HepG2 (cell line): ENCODE measurements at regions not wholly inside any gene's neighbourhood (a gene's known extent, or its start where the extent isn't known, plus 50 kb on each side); places are given as distances from the start of the nearest gene placed in this dataset.

ENCODE experiments used
- ATAC-seq: fragments of 200-7000 bp; cut with Tn5 transposase; 3 replicates; pipeline ENCODE4 v1.9.1; 2020; ENCODE audit warnings: mild to moderate bottlenecking, moderate library complexity
- BruUV-seq: library from RNA; stranded (reverse); fragments of 400-500 nt; replicated peaks from 2 replicates; lab custom pipeline; 2021; lab: Mats Ljungman, UMichigan
- CTCF ChIA-PET: fragments of 300-600 bp; formaldehyde crosslinking; extraction: SDS; loops from one replicate; lab custom pipeline; 2021; ENCODE audit warnings: low total read pairs, inconsistent platforms, low intra/inter-chr PET ratio; lab: Yijun Ruan, JAX
- POLR2A ChIA-PET: fragments of 350-600 bp; sonication (Branson Sonifier 250); formaldehyde crosslinking; loops from one replicate; lab custom pipeline; 2020; ENCODE audit warnings: antibody characterized with exemption, inconsistent platforms; lab: Yijun Ruan, JAX
- DNase-seq: peaks from one replicate; pipeline ENCODE4 v3.0.0-alpha.2; 2015; ENCODE audit warnings: low spot score
- FAIRE-seq: peaks from 3 replicates; lab custom pipeline; 2011; peaks lifted over from hg19 to GRCh38; lab: Jason Lieb, UNC
- H2AFZ ChIP-seq: one replicate; pipeline ENCODE4 v1.6.1; 2011; ENCODE audit warnings: low read length, inconsistent platforms
- H3K27ac ChIP-seq: fragments of 300-600 bp; 3 replicates; pipeline ENCODE4 v1.8.0; 2011; ENCODE audit warnings: mixed run types, mild to moderate bottlenecking, mixed read lengths, low read length, inconsistent platforms; ENCODE audit not compliant: insufficient read depth; ENCODE audit errors: extremely low read length
- H3K27me3 ChIP-seq, 2 experiments: fragments of 200-600 bp in 1 of 2; 2 replicates in 1 of 2; 3 replicates in 1 of 2; pipeline versions ENCODE4 v1.6.0 to v1.8.0; 2011; ENCODE audit warnings: low read length in 2 of 2, mild to moderate bottlenecking in 2 of 2, moderate library complexity in 2 of 2, inconsistent platforms in 1 of 2; ENCODE audit not compliant: insufficient read depth in 2 of 2, control insufficient read depth in 1 of 2
- H3K36me3 ChIP-seq, 2 experiments: fragments of 200-600 bp in 1 of 2; replicated peaks in 1 of 2; 2 replicates in 1 of 2; 3 replicates in 1 of 2; pipeline versions ENCODE4 v1.5.1 to v1.8.0; 2011; ENCODE audit warnings: low read length in 2 of 2, inconsistent platforms in 1 of 2; ENCODE audit not compliant: insufficient read depth in 2 of 2, control insufficient read depth in 1 of 2
- H3K4me1 ChIP-seq: 2 replicates; pipeline ENCODE4 v1.5.1; 2012; ENCODE audit warnings: low read length, inconsistent platforms; ENCODE audit not compliant: insufficient read depth
- H3K4me2 ChIP-seq: 2 replicates; pipeline ENCODE4 v1.6.0; 2011; ENCODE audit warnings: low read depth, low read length, inconsistent platforms
- H3K4me3 ChIP-seq, 3 experiments: fragments of 200-600 bp in 1 of 3; sonication (generic), shearing (Covaris generic) in 1 of 3; replicated peaks in 1 of 3; 2 replicates each; pipeline ENCODE4 v1.5.1; 2011 to 2016; ENCODE audit warnings: low read length in 3 of 3, inconsistent platforms in 2 of 3, low read depth in 2 of 3, mild to moderate bottlenecking in 2 of 3, control low read depth in 1 of 3, mixed read lengths in 1 of 3; ENCODE audit not compliant: insufficient read depth in 1 of 3
- H3K79me2 ChIP-seq: one replicate; pipeline ENCODE4 v1.6.1; 2011; ENCODE audit warnings: low read length, inconsistent platforms; ENCODE audit not compliant: insufficient read depth
- H3K9ac ChIP-seq: 2 replicates; pipeline ENCODE4 v1.6.0; 2011; ENCODE audit warnings: mild to moderate bottlenecking, low read depth, low read length, inconsistent platforms; ENCODE audit not compliant: insufficient read depth
- H3K9me3 ChIP-seq: 2 replicates; pipeline ENCODE4 v1.5.1; 2012; ENCODE audit warnings: mild to moderate bottlenecking, low read length
- H4K20me1 ChIP-seq: 2 replicates; pipeline ENCODE4 v1.6.0; 2011; ENCODE audit warnings: inconsistent platforms, mild to moderate bottlenecking, low read length, moderate library complexity; ENCODE audit not compliant: insufficient read depth
- PAWR ChIP-seq: sonication (generic); formaldehyde crosslinking; IDR thresholded peaks from 2 replicates; pipeline ENCODE4 v1.4.0; 2020; ENCODE audit warnings: missing genetic modification reagents, mild to moderate bottlenecking, borderline replicate concordance
- RXRB ChIP-seq: IDR thresholded peaks from 2 replicates; pipeline ENCODE4 v1.6.1; 2016; ENCODE audit warnings: borderline replicate concordance, missing genetic modification reagents, missing compliant biosample characterization
- TRIM24 ChIP-seq: sonication (generic); formaldehyde crosslinking; IDR thresholded peaks from 2 replicates; pipeline ENCODE4 v1.8.0; 2022; ENCODE audit warnings: mild to moderate bottlenecking, missing genetic modification reagents
- ZFP36L1 ChIP-seq: sonication (generic); formaldehyde crosslinking; IDR thresholded peaks from 2 replicates; pipeline ENCODE4 v1.8.0; 2022; ENCODE audit warnings: mild to moderate bottlenecking, missing genetic modification reagents, moderate library complexity
- ZNF205 ChIP-seq: IDR thresholded peaks from 2 replicates; pipeline ENCODE4 v1.6.1; 2018; ENCODE audit warnings: missing biosample characterization, missing genetic modification reagents
- ZNF367 ChIP-seq: sonication (generic); formaldehyde crosslinking; IDR thresholded peaks from 2 replicates; pipeline ENCODE4 v1.4.0; 2020; ENCODE audit warnings: missing genetic modification reagents, borderline replicate concordance
- ZNF557 ChIP-seq: sonication (generic); formaldehyde crosslinking; IDR thresholded peaks from 2 replicates; pipeline ENCODE4 v1.4.0; 2020; ENCODE audit warnings: missing genetic modification reagents
- WGBS: methylation state at CpG from one replicate; pipeline ENCODE4 v1.1.6; 2017; ENCODE audit warnings: low lambda C conversion rate; 5-methylcytosine and 5-hydroxymethylcytosine counted together
- in situ Hi-C: cut with HindIII; loops from 2 replicates; pipeline ENCODE4 v1.10.0; 2017; ENCODE audit warnings: low pct_unique_long_range_greater_than_20kb; ENCODE audit not compliant: extremely low pct_ligation_motif_present
- intact Hi-C: fragments of 100-400 bp; cut with micrococcal nuclease; formaldehyde crosslinking; loops from one replicate; pipeline ENCODE4 v1.10.0; 2022; ENCODE audit not compliant: unreplicated experiment
- TF ChIP-seq, protein P1 (sequence below): fragments of 450-650 bp; IDR thresholded peaks from 2 replicates; pipeline ENCODE4 v1.6.1; 2017
- TF ChIP-seq, protein P2 (sequence below): sonication (generic); formaldehyde crosslinking; IDR thresholded peaks from 2 replicates; pipeline ENCODE4 v1.4.0; 2020; ENCODE audit warnings: mild to moderate bottlenecking, missing genetic modification reagents
- TF ChIP-seq, protein P3 (sequence below): sonication (generic); formaldehyde crosslinking; IDR thresholded peaks from 2 replicates; pipeline ENCODE4 v1.5.1; 2020; ENCODE audit warnings: mild to moderate bottlenecking, missing genetic modification reagents, moderate library complexity
- TF ChIP-seq, protein P4 (sequence below), 2 experiments: sonication (generic) in 1 of 2; formaldehyde crosslinking in 1 of 2; IDR thresholded peaks; 2 replicates each; pipeline versions ENCODE4 v1.5.1 to v1.6.1; 2011 to 2020; ENCODE audit warnings: borderline replicate concordance in 1 of 2, low read depth in 1 of 2, low read length in 1 of 2, mild to moderate bottlenecking in 1 of 2, missing genetic modification reagents in 1 of 2, moderate library complexity in 1 of 2

DNA sequence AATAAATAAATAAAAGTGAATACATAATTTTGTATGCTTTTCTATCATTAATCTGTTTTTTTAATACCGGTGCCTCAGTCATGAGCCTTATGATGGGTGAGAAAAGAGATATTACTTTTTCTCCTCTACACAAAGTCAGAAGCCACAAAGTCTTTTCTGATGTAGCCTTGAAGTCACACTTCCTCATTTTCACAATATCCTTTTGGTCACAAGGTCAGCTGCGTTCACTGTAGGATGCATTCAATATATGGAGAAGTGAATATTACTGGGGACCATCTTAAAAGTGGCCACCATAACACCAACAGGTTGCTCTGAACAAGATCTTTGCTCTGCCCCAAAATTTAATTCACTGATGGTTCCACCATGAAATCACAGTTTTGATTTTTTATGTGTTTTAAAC, 83.3 kb upstream of the TNR start:
- no peaks in the 10 kb centered on the region for H3K27me3 ChIP-seq
- FAIRE-seq (no peak), ATAC-seq (no peak), DNase-seq (no peak)
- no peaks in the 10 kb centered on the region for H3K36me3 ChIP-seq
- TF ChIP-seq, protein P1, sequence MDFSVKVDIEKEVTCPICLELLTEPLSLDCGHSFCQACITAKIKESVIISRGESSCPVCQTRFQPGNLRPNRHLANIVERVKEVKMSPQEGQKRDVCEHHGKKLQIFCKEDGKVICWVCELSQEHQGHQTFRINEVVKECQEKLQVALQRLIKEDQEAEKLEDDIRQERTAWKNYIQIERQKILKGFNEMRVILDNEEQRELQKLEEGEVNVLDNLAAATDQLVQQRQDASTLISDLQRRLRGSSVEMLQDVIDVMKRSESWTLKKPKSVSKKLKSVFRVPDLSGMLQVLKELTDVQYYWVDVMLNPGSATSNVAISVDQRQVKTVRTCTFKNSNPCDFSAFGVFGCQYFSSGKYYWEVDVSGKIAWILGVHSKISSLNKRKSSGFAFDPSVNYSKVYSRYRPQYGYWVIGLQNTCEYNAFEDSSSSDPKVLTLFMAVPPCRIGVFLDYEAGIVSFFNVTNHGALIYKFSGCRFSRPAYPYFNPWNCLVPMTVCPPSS = no peak
- TF ChIP-seq PAWR (CRISPR knock-in tag) (no peak), ZNF557 (CRISPR knock-in tag) (no peak), RXRB (CRISPR knock-in tag) (no peak), TRIM24 (CRISPR knock-in tag) (no peak), ZNF205 (CRISPR knock-in tag) (no peak), ZNF367 (CRISPR knock-in tag) (no peak), ZFP36L1 (CRISPR knock-in tag) (no peak)
- TF ChIP-seq, protein P2, sequence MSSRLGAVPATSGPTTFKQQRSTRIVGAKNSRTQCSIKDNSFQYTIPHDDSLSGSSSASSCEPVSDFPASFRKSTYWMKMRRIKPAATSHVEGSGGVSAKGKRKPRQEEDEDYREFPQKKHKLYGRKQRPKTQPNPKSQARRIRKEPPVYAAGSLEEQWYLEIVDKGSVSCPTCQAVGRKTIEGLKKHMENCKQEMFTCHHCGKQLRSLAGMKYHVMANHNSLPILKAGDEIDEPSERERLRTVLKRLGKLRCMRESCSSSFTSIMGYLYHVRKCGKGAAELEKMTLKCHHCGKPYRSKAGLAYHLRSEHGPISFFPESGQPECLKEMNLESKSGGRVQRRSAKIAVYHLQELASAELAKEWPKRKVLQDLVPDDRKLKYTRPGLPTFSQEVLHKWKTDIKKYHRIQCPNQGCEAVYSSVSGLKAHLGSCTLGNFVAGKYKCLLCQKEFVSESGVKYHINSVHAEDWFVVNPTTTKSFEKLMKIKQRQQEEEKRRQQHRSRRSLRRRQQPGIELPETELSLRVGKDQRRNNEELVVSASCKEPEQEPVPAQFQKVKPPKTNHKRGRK (CRISPR knock-in tag) = no peak
- TF ChIP-seq, protein P3, sequence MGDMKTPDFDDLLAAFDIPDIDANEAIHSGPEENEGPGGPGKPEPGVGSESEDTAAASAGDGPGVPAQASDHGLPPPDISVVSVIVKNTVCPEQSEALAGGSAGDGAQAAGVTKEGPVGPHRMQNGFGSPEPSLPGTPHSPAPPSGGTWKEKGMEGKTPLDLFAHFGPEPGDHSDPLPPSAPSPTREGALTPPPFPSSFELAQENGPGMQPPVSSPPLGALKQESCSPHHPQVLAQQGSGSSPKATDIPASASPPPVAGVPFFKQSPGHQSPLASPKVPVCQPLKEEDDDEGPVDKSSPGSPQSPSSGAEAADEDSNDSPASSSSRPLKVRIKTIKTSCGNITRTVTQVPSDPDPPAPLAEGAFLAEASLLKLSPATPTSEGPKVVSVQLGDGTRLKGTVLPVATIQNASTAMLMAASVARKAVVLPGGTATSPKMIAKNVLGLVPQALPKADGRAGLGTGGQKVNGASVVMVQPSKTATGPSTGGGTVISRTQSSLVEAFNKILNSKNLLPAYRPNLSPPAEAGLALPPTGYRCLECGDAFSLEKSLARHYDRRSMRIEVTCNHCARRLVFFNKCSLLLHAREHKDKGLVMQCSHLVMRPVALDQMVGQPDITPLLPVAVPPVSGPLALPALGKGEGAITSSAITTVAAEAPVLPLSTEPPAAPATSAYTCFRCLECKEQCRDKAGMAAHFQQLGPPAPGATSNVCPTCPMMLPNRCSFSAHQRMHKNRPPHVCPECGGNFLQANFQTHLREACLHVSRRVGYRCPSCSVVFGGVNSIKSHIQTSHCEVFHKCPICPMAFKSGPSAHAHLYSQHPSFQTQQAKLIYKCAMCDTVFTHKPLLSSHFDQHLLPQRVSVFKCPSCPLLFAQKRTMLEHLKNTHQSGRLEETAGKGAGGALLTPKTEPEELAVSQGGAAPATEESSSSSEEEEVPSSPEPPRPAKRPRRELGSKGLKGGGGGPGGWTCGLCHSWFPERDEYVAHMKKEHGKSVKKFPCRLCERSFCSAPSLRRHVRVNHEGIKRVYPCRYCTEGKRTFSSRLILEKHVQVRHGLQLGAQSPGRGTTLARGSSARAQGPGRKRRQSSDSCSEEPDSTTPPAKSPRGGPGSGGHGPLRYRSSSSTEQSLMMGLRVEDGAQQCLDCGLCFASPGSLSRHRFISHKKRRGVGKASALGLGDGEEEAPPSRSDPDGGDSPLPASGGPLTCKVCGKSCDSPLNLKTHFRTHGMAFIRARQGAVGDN (CRISPR knock-in tag) = no peak
- TF ChIP-seq, protein P4, sequence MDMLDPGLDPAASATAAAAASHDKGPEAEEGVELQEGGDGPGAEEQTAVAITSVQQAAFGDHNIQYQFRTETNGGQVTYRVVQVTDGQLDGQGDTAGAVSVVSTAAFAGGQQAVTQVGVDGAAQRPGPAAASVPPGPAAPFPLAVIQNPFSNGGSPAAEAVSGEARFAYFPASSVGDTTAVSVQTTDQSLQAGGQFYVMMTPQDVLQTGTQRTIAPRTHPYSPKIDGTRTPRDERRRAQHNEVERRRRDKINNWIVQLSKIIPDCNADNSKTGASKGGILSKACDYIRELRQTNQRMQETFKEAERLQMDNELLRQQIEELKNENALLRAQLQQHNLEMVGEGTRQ (IDR thresholded peaks at IDR 0.05; ENCODE audit: low read depth, low read length) = no peak
- TF ChIP-seq, protein P4 (CRISPR knock-in tag; IDR thresholded peaks at IDR 0.05; ENCODE audit: borderline replicate concordance) = no peak
- intact Hi-C loops = no loop called here
- no peaks in the 10 kb centered on the region for H3K9me3 ChIP-seq
- CTCF ChIA-PET = no interaction called here
- no peaks in the 10 kb centered on the region for H3K4me1 ChIP-seq
- H3K9ac ChIP-seq = no peak overlapping the region
- no peak overlapping the region for H3K4me2 ChIP-seq
- no peak overlapping the region for H3K27ac ChIP-seq
- no peaks in the 10 kb centered on the region for H3K79me2 ChIP-seq
- no peaks in the 10 kb centered on the region for H4K20me1 ChIP-seq
- H2AFZ ChIP-seq = no peak overlapping the region
- in situ Hi-C loops = no loop called here
- BruUV-seq = no TSS peak
- POLR2A ChIA-PET = no interaction called here
- no peak overlapping the region for H3K4me3 ChIP-seq
- WGBS = 24% methylated on average over 2 of the region's 2 CpGs
